ENCODE measurements at regions not wholly inside any gene's neighbourhood (a gene's known extent, or its start where the extent isn't known, plus 50 kb on each side); places are given as distances from the start of the nearest gene placed in this dataset.

- Histone ChIP-seq H3K4me3 (ENCODE audit: low read length) (no peak overlapping the region), H3K4me2 (ENCODE audit: low read length) (no peak overlapping the region), H3K79me2 (ENCODE audit: control insufficient read depth, low read length) (no peaks in the 10 kb centered on the region), H3K27ac (ENCODE audit: low read depth, low read length) (no peak overlapping the region), H3K9me2 (replicated peaks; ENCODE audit: control insufficient read depth, low read length) (no peaks in the 10 kb centered on the region), H3K27me3 (ENCODE audit: control insufficient read depth, low read length) (no peaks in the 10 kb centered on the region), H3F3A (ENCODE audit: control insufficient read depth, insufficient read depth) (no peaks in the 10 kb centered on the region), H3K36me3 (ENCODE audit: control insufficient read depth, low read length) (no peaks in the 10 kb centered on the region), H4K20me1 (ENCODE audit: control insufficient read depth, insufficient read depth, low read depth, low read length) (no peaks in the 10 kb centered on the region), H3K9me3 (ENCODE audit: control insufficient read depth, insufficient read depth, low read length) (no peaks in the 10 kb centered on the region), H3K4me1 (ENCODE audit: control insufficient read depth, low read length) (no peaks in the 10 kb centered on the region)
- TF ChIP-seq EZH2phosphoT487 (IDR thresholded peaks at IDR 0.05; ENCODE audit: borderline replicate concordance, low read length) (no peak), CTCF (IDR thresholded peaks at IDR 0.05; ENCODE audit: low read depth, low read length, poor library complexity, severe bottlenecking) (no peak)
Measured at GRCh38 chr4:189313861-189314513, 626.7 kb upstream of the FRG1 start.

- no peaks in the 10 kb centered on the region for H3K27me3 ChIP-seq (ENCODE audit: control insufficient read depth, low read length)
- H3K9me2 ChIP-seq (replicated peaks; ENCODE audit: control insufficient read depth, low read length) = no peaks in the 10 kb centered on the region
- no peak overlapping the region for H3K4me2 ChIP-seq (ENCODE audit: low read length)
- H3K27ac ChIP-seq (ENCODE audit: low read depth, low read length) = no peak overlapping the region
- no peaks in the 10 kb centered on the region for H3F3A ChIP-seq (ENCODE audit: control insufficient read depth, insufficient read depth)
- no peaks in the 10 kb centered on the region for H3K4me1 ChIP-seq (ENCODE audit: control insufficient read depth, low read length)
- H3K36me3 ChIP-seq (ENCODE audit: control insufficient read depth, low read length) = no peaks in the 10 kb centered on the region
- no peaks in the 10 kb centered on the region for H4K20me1 ChIP-seq (ENCODE audit: control insufficient read depth, insufficient read depth, low read depth, low read length)
- H3K4me3 ChIP-seq (ENCODE audit: low read length) = no peak overlapping the region
- H3K9me3 ChIP-seq (ENCODE audit: control insufficient read depth, insufficient read depth, low read length) = no peaks in the 10 kb centered on the region
- TF ChIP-seq CTCF (IDR thresholded peaks at IDR 0.05; ENCODE audit: low read depth, low read length, poor library complexity, severe bottlenecking) = no peak
- no peak for TF ChIP-seq EZH2phosphoT487 (IDR thresholded peaks at IDR 0.05; ENCODE audit: borderline replicate concordance, low read length)
- H3K79me2 ChIP-seq (ENCODE audit: control insufficient read depth, low read length) = no peaks in the 10 kb centered on the region
Measured at GRCh38 chr4:189322426-189322825, 618.2 kb upstream of the FRG1 start.

- Histone ChIP-seq H3F3A (ENCODE audit: control insufficient read depth, insufficient read depth) (no peaks in the 10 kb centered on the region), H3K27me3 (ENCODE audit: control insufficient read depth, low read length) (no peaks in the 10 kb centered on the region)
- TF ChIP-seq CTCF (IDR thresholded peaks at IDR 0.05; ENCODE audit: low read depth, low read length, poor library complexity, severe bottlenecking) (no peak), EZH2phosphoT487 (IDR thresholded peaks at IDR 0.05; ENCODE audit: borderline replicate concordance, low read length) (no peak)
Measured at GRCh38 chr4:189341881-189342280, 598.8 kb upstream of the FRG1 start.

More at GRCh38 chr4:189341881-189342280, 598.8 kb upstream of the FRG1 start:
- Histone ChIP-seq H3K9me3 (ENCODE audit: control insufficient read depth, insufficient read depth, low read length) (no peaks in the 10 kb centered on the region), H3K36me3 (ENCODE audit: control insufficient read depth, low read length) (no peaks in the 10 kb centered on the region), H3K9me2 (replicated peaks; ENCODE audit: control insufficient read depth, low read length) (no peaks in the 10 kb centered on the region), H3K27ac (ENCODE audit: low read depth, low read length) (no peak overlapping the region), H3K4me3 (ENCODE audit: low read length) (no peak overlapping the region), H4K20me1 (ENCODE audit: control insufficient read depth, insufficient read depth, low read depth, low read length) (no peaks in the 10 kb centered on the region), H3K4me1 (ENCODE audit: control insufficient read depth, low read length) (no peaks in the 10 kb centered on the region), H3K4me2 (ENCODE audit: low read length) (no peak overlapping the region), H3K79me2 (ENCODE audit: control insufficient read depth, low read length) (no peaks in the 10 kb centered on the region)

Data from DOHH2 (cell line).